ENCODE measurements at regions not wholly inside any gene's neighbourhood (a gene's known extent, or its start where the extent isn't known, plus 50 kb on each side); places are given as distances from the start of the nearest gene placed in this dataset.

DNA sequence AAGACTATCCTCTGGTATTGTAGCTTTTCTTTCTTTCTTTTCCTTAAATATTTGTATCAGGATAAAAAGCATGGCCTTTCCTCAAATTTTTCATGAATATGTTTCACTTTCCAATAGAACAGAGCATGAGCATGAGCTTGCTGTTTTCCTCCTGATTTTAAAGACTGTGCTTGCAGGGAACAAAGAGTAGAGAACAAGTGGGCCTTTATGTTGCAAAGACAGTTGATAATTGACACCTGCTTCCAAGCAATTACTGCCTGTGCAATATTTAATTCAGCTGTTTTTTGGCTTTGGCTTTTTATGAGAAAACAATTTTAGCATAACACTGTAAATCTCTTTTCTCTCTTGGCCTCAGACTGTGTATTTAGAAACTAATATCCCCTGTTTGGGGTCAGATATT is 263.6 kb upstream of the AZI2 start:
- TF ChIP-seq, protein P1, sequence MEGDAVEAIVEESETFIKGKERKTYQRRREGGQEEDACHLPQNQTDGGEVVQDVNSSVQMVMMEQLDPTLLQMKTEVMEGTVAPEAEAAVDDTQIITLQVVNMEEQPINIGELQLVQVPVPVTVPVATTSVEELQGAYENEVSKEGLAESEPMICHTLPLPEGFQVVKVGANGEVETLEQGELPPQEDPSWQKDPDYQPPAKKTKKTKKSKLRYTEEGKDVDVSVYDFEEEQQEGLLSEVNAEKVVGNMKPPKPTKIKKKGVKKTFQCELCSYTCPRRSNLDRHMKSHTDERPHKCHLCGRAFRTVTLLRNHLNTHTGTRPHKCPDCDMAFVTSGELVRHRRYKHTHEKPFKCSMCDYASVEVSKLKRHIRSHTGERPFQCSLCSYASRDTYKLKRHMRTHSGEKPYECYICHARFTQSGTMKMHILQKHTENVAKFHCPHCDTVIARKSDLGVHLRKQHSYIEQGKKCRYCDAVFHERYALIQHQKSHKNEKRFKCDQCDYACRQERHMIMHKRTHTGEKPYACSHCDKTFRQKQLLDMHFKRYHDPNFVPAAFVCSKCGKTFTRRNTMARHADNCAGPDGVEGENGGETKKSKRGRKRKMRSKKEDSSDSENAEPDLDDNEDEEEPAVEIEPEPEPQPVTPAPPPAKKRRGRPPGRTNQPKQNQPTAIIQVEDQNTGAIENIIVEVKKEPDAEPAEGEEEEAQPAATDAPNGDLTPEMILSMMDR (IDR thresholded peaks at IDR 0.05): no peak
- TF ChIP-seq EZH2phosphoT487 (IDR thresholded peaks at IDR 0.05): no peak
